Parathyroid adenoma (tissue), 2 donors: ENCODE measurements at regions not wholly inside any gene's neighbourhood (a gene's known extent, or its start where the extent isn't known, plus 50 kb on each side); places are given as distances from the start of the nearest gene placed in this dataset.
A peak's percentile ranks its signal among the peaks of the same experiment; 100 is the strongest.

Source experiments
- H2AFZ ChIP-seq: fragments of 300-600 bp; sonication (generic); one replicate; pipeline ENCODE4 v1.7.0; 2017; ENCODE audit warnings: antibody characterized with exemption, mild to moderate bottlenecking
- H3K27ac ChIP-seq: fragments of 300-600 bp; sonication (generic); one replicate; pipeline ENCODE4 v1.7.0; 2017
- H3K27me3 ChIP-seq: fragments of 300-600 bp; sonication (generic); one replicate; pipeline ENCODE4 v1.7.0; 2017; ENCODE audit warnings: low read length; ENCODE audit not compliant: control insufficient read depth, insufficient read depth
- H3K36me3 ChIP-seq: fragments of 300-600 bp; sonication (generic); one replicate; pipeline ENCODE4 v1.7.0; 2017; ENCODE audit warnings: low read length; ENCODE audit not compliant: control insufficient read depth, insufficient read depth
- H3K4me1 ChIP-seq: fragments of 300-600 bp; sonication (generic); one replicate; pipeline ENCODE4 v1.7.0; 2017; ENCODE audit warnings: control low read depth
- H3K4me2 ChIP-seq: fragments of 300-600 bp; sonication (generic); one replicate; pipeline ENCODE4 v1.7.0; 2017; ENCODE audit warnings: low read length
- H3K4me3 ChIP-seq: fragments of 300-600 bp; sonication (generic); one replicate; pipeline ENCODE4 v1.7.0; 2017; ENCODE audit warnings: low read depth, low read length
- H3K79me2 ChIP-seq: fragments of 300-600 bp; sonication (generic); one replicate; pipeline ENCODE4 v1.7.0; 2017; ENCODE audit warnings: control low read depth
- H3K9ac ChIP-seq: fragments of 300-600 bp; sonication (generic); one replicate; pipeline ENCODE4 v1.7.0; 2017; ENCODE audit warnings: mild to moderate bottlenecking
- H3K9me3 ChIP-seq: fragments of 300-600 bp; sonication (generic); one replicate; pipeline ENCODE4 v1.7.0; 2017; ENCODE audit warnings: low read length; ENCODE audit not compliant: control insufficient read depth
- CTCF ChIP-seq: fragments of 300-600 bp; sonication (generic); IDR thresholded peaks from one replicate; pipeline ENCODE4 v1.7.0; 2017; ENCODE audit warnings: antibody characterized with exemption, mild to moderate bottlenecking
- donor health status: primary hyperparathyroidism.

- peaks cover 6% of the 10 kb centered on the region for H3K4me1 ChIP-seq
- H3K36me3 ChIP-seq = no peaks in the 10 kb centered on the region
- H3K9me3 ChIP-seq = no peaks in the 10 kb centered on the region
Observed at GRCh38 chr12:85695097-85695715, 141.0 kb downstream of the RASSF9 start.

GRCh38 chr12:85697003-85697402, 139.2 kb downstream of the RASSF9 start:
- H3K4me2 ChIP-seq = no peak overlapping the region
- no peak for TF ChIP-seq CTCF
- no peaks in the 10 kb centered on the region for H3K27me3 ChIP-seq
- no peaks in the 10 kb centered on the region for H3K36me3 ChIP-seq
- no peak overlapping the region for H3K4me3 ChIP-seq
- no peak overlapping the region for H3K27ac ChIP-seq
- no peak overlapping the region for H3K9ac ChIP-seq
- no peaks in the 10 kb centered on the region for H3K79me2 ChIP-seq
- no peak overlapping the region for H2AFZ ChIP-seq
- H3K4me1 ChIP-seq = peaks cover 2% of the 10 kb centered on the region
- no peaks in the 10 kb centered on the region for H3K9me3 ChIP-seq

More at GRCh38 chr12:85695097-85695715, 141.0 kb downstream of the RASSF9 start:
- no peaks in the 10 kb centered on the region for H3K79me2 ChIP-seq
- no peak overlapping the region for H3K27ac ChIP-seq
- no peak for TF ChIP-seq CTCF
- H3K9ac ChIP-seq = no peak overlapping the region
- no peak overlapping the region for H3K4me3 ChIP-seq
- H3K27me3 ChIP-seq = no peaks in the 10 kb centered on the region
- H2AFZ ChIP-seq = peak overlapping the region; percentile 26
- no peak overlapping the region for H3K4me2 ChIP-seq

GRCh38 chr12:85698937-85699336, 137.3 kb downstream of the RASSF9 start:
- no peak for TF ChIP-seq CTCF
- Histone ChIP-seq H3K4me1 (peaks cover 2% of the 10 kb centered on the region), H3K4me3 (no peak overlapping the region), H2AFZ (no peak overlapping the region), H3K9ac (no peak overlapping the region), H3K79me2 (no peaks in the 10 kb centered on the region), H3K27me3 (no peaks in the 10 kb centered on the region), H3K36me3 (no peaks in the 10 kb centered on the region), H3K9me3 (no peaks in the 10 kb centered on the region), H3K4me2 (no peak overlapping the region), H3K27ac (no peak overlapping the region)

- Histone ChIP-seq H3K9me3 (no peaks in the 10 kb centered on the region), H3K36me3 (no peaks in the 10 kb centered on the region), H3K27ac (no peak overlapping the region), H3K4me3 (no peak overlapping the region), H3K4me1 (peaks cover 4% of the 10 kb centered on the region), H3K27me3 (no peaks in the 10 kb centered on the region), H2AFZ (no peak overlapping the region), H3K9ac (no peak overlapping the region), H3K4me2 (no peak overlapping the region), H3K79me2 (no peaks in the 10 kb centered on the region)
- TF ChIP-seq CTCF = no peak
Observed at GRCh38 chr12:85708775-85709174, 127.4 kb downstream of the RASSF9 start.

- Histone ChIP-seq H3K9ac (no peak overlapping the region), H3K79me2 (no peaks in the 10 kb centered on the region), H3K36me3 (no peaks in the 10 kb centered on the region), H3K27me3 (no peaks in the 10 kb centered on the region), H3K4me1 (peaks cover 4% of the 10 kb centered on the region), H3K4me3 (no peak overlapping the region), H3K27ac (no peak overlapping the region), H2AFZ (no peak overlapping the region), H3K4me2 (no peak overlapping the region), H3K9me3 (no peaks in the 10 kb centered on the region)
- no peak for TF ChIP-seq CTCF
Observed at GRCh38 chr12:85711735-85712390, 124.3 kb downstream of the RASSF9 start.
